AG04450 (cell line): ENCODE measurements at regions not wholly inside any gene's neighbourhood (a gene's known extent, or its start where the extent isn't known, plus 50 kb on each side); places are given as distances from the start of the nearest gene placed in this dataset.

Source experiments
- CTCF ChIA-PET: fragments of 300-600, 350-600 bp; formaldehyde crosslinking; extraction: SDS; loops from one replicate; lab custom pipeline; 2022; ENCODE audit warnings: antibody characterized with exemption, inconsistent platforms; lab: Charles Lee
- POLR2A ChIA-PET: fragments of 350-600 bp; formaldehyde crosslinking; extraction: SDS; loops from one replicate; lab custom pipeline; 2021; ENCODE audit warnings: antibody characterized with exemption, inconsistent platforms; lab: Yijun Ruan, JAX
- DNase-seq: peaks from one replicate; pipeline ENCODE4 v3.0.0-alpha.2; 2011; ENCODE audit warnings: low read depth, low spot score
- H3K27ac ChIP-seq: one replicate; pipeline ENCODE4 v1.5.1; 2012; ENCODE audit warnings: low read depth, low read length, control low read depth
- H3K27me3 ChIP-seq: one replicate; pipeline ENCODE4 v1.6.0; 2012; ENCODE audit warnings: low read length; ENCODE audit not compliant: control insufficient read depth, insufficient read depth
- H3K4me3 ChIP-seq: 2 replicates; pipeline ENCODE4 v1.5.1; 2011; ENCODE audit warnings: mild to moderate bottlenecking, low read depth, low read length, control low read depth
- H3K9me3 ChIP-seq: 2 replicates; pipeline ENCODE4 v1.5.1; 2012; ENCODE audit warnings: low read length; ENCODE audit not compliant: control insufficient read depth, insufficient read depth
- TF ChIP-seq, protein P1 (sequence below): IDR thresholded peaks from 2 replicates; pipeline ENCODE4 v1.5.1; 2011; ENCODE audit warnings: low read depth, low read length, control low read depth, inconsistent platforms

- ChIA-PET CTCF (no interaction called here), POLR2A (no interaction called here)
- no peaks in the 10 kb centered on the region for H3K9me3 ChIP-seq
- no peak for DNase-seq
- no peak overlapping the region for H3K27ac ChIP-seq
- no peaks in the 10 kb centered on the region for H3K27me3 ChIP-seq
- TF ChIP-seq, protein P1, sequence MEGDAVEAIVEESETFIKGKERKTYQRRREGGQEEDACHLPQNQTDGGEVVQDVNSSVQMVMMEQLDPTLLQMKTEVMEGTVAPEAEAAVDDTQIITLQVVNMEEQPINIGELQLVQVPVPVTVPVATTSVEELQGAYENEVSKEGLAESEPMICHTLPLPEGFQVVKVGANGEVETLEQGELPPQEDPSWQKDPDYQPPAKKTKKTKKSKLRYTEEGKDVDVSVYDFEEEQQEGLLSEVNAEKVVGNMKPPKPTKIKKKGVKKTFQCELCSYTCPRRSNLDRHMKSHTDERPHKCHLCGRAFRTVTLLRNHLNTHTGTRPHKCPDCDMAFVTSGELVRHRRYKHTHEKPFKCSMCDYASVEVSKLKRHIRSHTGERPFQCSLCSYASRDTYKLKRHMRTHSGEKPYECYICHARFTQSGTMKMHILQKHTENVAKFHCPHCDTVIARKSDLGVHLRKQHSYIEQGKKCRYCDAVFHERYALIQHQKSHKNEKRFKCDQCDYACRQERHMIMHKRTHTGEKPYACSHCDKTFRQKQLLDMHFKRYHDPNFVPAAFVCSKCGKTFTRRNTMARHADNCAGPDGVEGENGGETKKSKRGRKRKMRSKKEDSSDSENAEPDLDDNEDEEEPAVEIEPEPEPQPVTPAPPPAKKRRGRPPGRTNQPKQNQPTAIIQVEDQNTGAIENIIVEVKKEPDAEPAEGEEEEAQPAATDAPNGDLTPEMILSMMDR = no peak
- H3K4me3 ChIP-seq = no peak overlapping the region
Measured at GRCh38 chr2:216296856-216297255, 75.4 kb downstream of the MARCHF4 start.

DNA sequence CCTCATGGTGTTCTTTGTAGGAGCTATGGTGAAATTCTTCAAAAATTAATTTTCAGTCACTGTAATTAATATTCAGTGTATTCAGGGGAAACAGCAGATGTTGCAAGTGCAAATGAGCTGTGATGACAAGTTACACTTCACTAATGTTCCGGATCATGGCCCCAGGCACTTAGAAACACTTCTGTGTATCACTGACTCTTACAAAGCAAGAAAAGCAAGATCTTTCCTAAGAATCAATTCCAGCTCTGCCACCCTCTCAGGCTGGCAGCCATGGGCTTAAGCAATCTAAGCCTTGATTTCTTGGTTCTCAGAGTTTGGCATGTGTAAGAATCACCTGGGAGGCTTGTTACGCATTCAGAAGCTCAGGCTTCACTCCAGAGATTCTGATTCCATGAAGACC is 78.0 kb downstream of the MARCHF4 start:
- Histone ChIP-seq H3K4me3 (no peak overlapping the region), H3K9me3 (no peaks in the 10 kb centered on the region), H3K27ac (no peak overlapping the region), H3K27me3 (no peaks in the 10 kb centered on the region)
- no peak for DNase-seq
- CTCF ChIA-PET = no interaction called here
- TF ChIP-seq, protein P1 = no peak
- POLR2A ChIA-PET = interaction anchor here (0.6 kb wide), 1 partner anchor 631 kb away, joined by 3 read pairs; no protein-coding TSS in a partner anchor

GRCh38 chr2:216293883-216294282 is 78.4 kb downstream of the MARCHF4 start:
- ChIA-PET CTCF (no interaction called here), POLR2A (no interaction called here)
- no peak overlapping the region for H3K27ac ChIP-seq

DNA sequence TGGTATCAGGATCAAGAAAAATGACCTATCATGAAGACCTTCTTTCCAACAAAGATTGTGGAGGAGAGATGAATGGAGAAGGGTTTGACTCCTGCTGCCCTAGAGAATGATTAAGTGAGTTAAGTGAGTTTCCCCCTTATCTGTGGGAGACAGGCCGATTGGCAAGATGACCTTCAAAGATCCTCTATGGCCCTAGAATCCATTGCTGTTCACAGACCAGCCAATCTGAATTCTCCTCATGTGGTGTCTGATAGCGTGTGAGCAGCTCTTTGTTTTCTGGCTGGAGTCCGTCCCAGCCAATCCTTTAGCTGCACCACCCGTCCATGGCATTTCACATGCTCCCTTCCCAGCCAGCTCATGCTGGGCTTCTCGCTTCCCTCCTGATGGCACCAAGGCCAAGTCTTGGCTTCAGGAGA is 79.4 kb downstream of the MARCHF4 start:
- no peaks in the 10 kb centered on the region for H3K9me3 ChIP-seq
- DNase-seq = no peak
- no peaks in the 10 kb centered on the region for H3K27me3 ChIP-seq
- no peak overlapping the region for H3K4me3 ChIP-seq
- CTCF ChIA-PET = no interaction called here
- POLR2A ChIA-PET = no interaction called here
- no peak overlapping the region for H3K27ac ChIP-seq
- TF ChIP-seq, protein P1 = no peak

More at GRCh38 chr2:216293883-216294282, 78.4 kb downstream of the MARCHF4 start:
- TF ChIP-seq, protein P1 = no peak
- no peaks in the 10 kb centered on the region for H3K27me3 ChIP-seq
- H3K9me3 ChIP-seq = no peaks in the 10 kb centered on the region
- H3K4me3 ChIP-seq = no peak overlapping the region
- DNase-seq = no peak

DNA sequence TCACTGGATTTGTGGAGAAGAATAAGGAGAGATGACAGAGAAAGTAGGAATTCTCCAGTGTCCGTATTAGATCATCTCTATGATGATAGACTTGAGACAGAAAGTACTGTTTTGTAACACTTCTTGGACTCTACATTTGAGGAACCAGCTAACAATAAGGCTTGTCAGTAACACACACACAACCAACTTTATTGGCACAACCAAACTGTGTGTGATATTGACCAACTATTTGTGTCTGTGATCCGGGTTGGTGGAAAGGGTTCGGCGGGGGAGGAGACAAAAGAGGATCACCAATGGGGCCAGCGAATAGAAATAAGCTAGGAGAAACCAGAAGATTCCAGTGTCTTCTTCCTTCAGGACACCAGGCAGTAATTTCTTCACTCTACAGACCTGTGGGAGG is 79.8 kb downstream of the MARCHF4 start:
- H3K9me3 ChIP-seq = no peaks in the 10 kb centered on the region
- DNase-seq = no peak
- H3K4me3 ChIP-seq = no peak overlapping the region
- H3K27me3 ChIP-seq = no peaks in the 10 kb centered on the region
- ChIA-PET POLR2A (no interaction called here), CTCF (no interaction called here)
- no peak overlapping the region for H3K27ac ChIP-seq
- TF ChIP-seq, protein P1 = no peak
